ENCODE measurements at regions not wholly inside any gene's neighbourhood (a gene's known extent, or its start where the extent isn't known, plus 50 kb on each side); places are given as distances from the start of the nearest gene placed in this dataset.

DNA sequence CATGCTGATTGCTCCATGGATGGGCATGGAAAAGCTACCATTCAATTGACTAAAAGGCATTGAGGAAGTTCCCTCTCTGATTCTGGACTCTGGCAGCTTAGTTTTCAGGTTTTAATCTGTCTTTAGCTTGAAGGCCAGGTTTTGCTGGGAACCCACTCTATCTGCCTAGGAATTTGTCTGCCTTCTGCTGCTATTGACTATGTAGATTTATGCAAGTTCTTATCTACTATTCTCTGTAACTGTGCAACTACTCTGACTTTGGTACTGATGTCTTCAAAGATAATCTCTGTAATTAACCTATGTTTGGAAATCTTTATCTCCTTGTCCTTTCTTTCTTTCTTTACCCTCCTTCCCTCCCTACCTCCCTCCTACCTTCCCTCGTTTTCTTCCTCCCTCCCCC is 178.8 kb downstream of the DSEL start:
- TF ChIP-seq, protein P1, sequence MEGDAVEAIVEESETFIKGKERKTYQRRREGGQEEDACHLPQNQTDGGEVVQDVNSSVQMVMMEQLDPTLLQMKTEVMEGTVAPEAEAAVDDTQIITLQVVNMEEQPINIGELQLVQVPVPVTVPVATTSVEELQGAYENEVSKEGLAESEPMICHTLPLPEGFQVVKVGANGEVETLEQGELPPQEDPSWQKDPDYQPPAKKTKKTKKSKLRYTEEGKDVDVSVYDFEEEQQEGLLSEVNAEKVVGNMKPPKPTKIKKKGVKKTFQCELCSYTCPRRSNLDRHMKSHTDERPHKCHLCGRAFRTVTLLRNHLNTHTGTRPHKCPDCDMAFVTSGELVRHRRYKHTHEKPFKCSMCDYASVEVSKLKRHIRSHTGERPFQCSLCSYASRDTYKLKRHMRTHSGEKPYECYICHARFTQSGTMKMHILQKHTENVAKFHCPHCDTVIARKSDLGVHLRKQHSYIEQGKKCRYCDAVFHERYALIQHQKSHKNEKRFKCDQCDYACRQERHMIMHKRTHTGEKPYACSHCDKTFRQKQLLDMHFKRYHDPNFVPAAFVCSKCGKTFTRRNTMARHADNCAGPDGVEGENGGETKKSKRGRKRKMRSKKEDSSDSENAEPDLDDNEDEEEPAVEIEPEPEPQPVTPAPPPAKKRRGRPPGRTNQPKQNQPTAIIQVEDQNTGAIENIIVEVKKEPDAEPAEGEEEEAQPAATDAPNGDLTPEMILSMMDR (IDR thresholded peaks at IDR 0.05 in 2 of 3, conservative IDR thresholded peaks at IDR 0.05 in 1 of 3; ENCODE audit: borderline replicate concordance in 1 of 3, insufficient read depth in 1 of 3, low read depth in 2 of 3, low read length in 2 of 3): no peak
- no peak for TF ChIP-seq EZH2 (IDR thresholded peaks at IDR 0.05)
- TF ChIP-seq, protein P2, sequence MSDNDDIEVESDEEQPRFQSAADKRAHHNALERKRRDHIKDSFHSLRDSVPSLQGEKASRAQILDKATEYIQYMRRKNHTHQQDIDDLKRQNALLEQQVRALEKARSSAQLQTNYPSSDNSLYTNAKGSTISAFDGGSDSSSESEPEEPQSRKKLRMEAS (IDR thresholded peaks at IDR 0.05): no peak
- TF ChIP-seq POLR2A (IDR thresholded peaks at IDR 0.05; ENCODE audit: borderline replicate concordance, extremely low read depth, insufficient read depth, insufficient read length): no peak

Measured in HCT116 (cell line).